T-helper 2 cell (primary cell): ENCODE measurements at regions not wholly inside any gene's neighbourhood (a gene's known extent, or its start where the extent isn't known, plus 50 kb on each side); places are given as distances from the start of the nearest gene placed in this dataset.

ENCODE experiments used
- DNase-seq, 5 experiments: peaks; one replicate each; pipeline versions ENCODE4 v3.0.0 to v3.0.0-alpha.2; 2012 to 2022

DNA sequence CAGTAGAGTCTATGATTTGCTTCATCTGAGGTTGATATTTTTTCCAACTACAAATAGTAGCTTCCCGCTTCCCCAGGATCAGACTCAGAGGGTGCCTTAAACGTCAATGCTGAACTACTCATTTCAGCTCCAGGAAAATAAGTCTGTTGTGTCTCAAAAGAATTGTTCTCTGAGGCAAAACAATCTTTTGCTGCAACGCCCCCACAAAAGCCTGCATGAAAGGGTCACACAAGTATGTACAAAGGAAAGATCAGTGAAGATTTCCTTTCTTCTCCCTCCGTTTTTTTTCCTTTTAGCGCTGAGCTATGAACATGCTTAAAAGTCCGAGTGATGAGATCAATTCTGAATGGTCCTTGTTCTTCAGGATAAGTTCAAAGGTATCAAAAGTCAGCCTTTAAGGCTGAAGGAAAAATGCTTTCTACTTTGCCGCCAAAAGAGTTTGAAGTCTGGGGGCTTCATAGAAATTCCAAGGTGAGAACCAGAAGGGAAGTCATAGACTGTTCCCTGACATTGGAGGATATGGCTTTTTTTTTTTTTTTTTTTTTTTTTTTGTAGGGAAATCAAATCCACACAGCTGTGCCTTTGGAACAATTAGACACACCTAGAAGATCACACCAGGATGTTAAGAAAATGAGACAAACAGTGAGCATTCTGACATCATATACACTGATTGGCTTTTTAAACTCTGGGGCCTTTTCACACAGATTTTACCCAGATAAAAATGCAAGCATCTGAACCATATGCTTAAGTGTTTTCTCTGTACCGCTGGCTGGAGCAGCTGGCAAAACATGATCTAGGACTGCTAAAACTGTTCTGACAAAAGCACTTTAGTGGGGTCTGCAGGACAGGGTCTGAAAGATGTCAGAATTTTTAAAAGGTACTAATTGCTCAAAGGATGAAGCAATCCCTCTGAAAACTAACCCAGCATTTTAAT is 329.3 kb downstream of the ENC1 start:
- no peak for DNase-seq

GRCh38 chr5:74310386-74310785 is 330.1 kb downstream of the ENC1 start:
- no peak for DNase-seq

DNA sequence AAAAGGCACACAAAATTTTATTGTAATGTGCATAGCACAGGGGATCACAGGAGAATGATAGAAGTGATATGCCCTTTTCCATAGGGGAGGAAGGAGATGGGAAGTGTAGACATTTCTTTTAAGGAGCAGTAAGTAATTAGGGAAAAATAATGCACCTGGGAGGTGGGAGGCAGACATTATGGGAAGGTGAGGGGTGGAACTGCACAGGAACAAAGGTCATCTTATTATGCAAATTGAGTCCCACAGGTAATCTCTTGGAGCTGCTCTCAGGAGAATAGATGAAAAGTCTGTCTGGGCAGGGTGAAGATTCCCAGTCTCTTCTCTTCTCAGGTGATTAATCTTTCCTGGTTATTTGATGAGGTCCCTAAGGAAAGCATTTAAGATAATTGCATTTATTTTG is 331.5 kb downstream of the ENC1 start:
- DNase-seq: no peak

DNA sequence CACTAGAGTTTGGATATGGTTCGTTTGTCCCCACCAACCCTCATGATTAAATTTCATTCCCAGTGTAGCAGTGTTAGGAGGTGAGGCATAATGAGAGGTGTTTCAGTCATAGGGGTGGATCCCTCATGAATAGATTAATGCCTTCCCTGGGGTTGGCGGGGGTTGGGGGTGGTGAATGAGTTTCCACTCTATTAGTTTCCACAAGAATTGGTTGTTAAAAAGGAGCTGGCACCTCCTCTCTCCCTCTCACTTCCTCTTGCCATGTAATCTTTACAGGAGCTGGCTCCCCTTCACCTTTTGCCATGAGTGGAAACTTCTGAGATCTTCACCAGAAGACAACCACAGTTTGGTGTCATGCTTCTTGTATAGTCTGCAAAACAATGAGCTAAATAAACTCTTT is 333.7 kb downstream of the ENC1 start:
- DNase-seq: no peak

GRCh38 chr5:74304536-74304935 is 336.0 kb downstream of the ENC1 start:
- no peak for DNase-seq

DNA sequence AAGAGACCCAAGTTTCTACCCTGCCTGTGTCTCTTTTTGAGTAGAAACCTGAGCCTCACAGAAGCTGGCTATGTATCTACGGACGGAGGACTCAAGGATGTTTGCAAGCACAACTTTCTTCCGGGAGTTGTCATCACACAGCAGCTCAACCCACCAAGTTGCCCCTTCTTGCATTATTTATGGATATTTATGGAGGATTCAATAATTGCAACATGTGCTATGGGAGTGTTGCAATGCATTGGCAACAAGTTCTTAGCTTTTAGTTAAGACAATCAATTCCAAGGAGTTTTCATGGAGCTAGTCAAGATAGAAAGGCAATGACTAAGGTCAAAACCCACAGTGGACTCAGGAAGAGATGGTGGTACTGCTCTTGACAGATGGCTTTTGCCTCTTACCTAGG is 336.9 kb downstream of the ENC1 start:
- DNase-seq: no peak

DNA sequence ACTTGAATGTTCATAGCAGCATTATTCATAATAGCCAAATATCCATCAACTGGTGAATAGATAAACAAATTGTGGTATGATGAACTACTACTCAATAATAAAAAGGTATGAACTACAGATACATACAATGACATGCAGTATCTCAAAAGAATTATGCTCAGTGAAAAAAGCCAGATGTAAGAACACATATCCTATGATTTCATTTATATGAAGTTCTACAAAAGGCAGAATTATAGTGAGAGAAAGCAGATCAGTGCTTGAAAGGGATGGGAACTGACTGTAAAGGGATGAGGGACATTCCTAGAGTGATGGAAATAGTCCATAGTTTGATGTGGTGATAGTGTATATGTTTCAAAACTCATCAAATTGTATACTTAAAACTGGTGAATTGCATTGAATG is 339.0 kb downstream of the ENC1 start:
- no peak for DNase-seq

DNA sequence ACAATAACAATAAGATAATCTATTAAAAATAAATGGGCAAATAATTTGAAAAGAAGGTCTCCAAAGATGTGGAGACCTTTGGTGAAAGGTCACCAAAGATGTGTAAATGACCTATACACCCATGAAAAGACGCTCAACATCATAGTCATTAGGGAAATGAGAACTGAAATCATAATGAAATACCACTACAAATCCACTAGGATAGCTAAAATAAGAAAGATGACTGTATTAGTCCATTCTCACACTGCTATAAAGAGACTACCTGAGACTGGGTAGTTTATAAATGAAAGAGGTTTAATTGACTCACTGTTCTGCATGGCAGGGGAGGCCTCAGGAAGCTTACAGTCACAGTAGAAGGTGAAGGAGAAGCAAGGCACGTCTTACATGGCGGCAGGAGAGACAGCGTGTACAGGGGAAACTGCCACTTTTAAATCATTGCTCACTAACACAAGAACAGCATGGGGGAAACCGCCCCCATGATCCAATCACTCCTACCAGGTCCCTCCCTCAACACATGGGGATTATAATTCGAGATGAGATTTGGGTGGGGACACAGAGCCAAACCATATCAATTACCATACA is 339.6 kb downstream of the ENC1 start:
- no peak for DNase-seq

GRCh38 chr5:74299833-74300232 is 340.7 kb downstream of the ENC1 start:
- no peak for DNase-seq

DNA sequence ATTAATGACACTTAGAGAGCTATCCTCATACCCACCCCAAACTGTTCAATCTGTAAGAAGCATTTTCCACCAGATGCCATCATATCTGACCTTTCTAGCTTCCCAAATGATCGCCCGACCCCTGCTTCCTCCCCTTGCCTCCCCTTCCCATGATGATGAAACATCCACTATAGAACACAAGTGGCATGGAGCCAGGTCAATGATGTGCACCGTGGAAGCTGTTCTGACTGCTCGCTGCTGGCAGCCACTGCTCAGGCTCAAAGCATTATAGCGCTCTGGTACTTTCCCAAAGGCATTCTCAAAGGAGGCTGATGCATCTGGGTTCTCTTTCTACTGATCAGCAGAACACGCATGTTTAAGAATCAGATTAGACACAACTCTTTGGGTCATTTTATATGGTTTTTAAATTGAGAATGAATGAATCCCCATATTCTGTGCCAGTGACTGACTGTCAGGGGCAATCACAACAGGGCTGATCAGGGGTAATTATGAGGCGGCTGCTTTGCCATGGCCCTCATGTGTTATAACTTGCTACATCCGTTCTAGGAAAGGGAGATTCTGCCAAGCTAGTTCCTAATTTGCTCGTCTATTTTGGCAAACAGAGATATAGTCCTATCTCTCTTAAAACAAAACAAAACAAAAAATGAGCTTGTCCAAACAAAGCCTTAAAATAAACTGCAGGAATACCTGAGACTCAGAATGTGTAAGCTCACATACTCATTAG is 343.7 kb downstream of the ENC1 start:
- no peak for DNase-seq

- DNase-seq: no peak
These were observed 344.9 kb downstream of the ENC1 start for GRCh38 chr5:74295676-74296075.

- DNase-seq: no peak
These were observed 345.4 kb downstream of the ENC1 start for GRCh38 chr5:74295141-74295540.

DNA sequence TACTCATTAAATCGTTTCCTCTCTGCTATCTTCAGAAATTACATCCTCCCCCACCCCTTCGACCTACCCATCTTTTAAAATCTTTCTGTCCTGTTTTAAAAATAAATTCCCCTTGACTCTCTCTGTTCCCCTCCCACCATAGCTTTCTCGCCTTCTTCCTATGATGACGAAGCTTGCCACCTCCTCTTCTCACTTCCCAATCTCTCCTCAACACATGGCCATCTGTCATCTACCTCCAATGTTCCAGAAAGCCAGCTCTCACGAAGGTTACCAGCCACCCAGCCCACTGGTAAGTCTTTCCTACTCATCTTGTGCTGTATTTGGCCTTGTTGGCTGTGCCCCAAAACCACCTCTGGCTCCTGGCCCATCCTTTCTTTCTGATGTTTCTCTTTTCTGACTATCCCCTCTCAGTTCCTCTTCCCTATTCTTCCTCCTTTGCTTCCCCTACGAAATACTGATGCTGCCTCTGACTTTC is 346.3 kb downstream of the ENC1 start:
- no peak for DNase-seq

DNA sequence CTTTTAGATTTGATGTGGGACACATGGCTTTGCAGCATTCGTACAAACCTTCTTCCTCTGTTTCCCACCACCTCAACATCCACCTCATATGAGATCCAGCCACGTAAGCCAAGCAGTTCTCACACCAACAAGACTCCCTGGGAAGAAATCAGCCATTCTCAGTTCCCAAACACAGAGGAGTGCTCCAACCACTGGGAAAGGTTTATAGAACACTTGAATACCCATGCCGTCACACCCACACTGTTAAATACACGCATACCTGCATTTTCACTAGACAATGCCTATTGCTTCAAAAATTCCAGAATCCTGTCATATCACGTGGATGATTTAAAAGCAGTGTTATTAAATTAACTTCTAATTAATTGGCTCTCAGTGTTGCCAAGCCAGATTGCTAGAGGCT is 347.3 kb downstream of the ENC1 start:
- no peak for DNase-seq

GRCh38 chr5:74290634-74291241 is 349.8 kb downstream of the ENC1 start:
- DNase-seq: no peak

- DNase-seq: no peak
These were observed 350.8 kb downstream of the ENC1 start for GRCh38 chr5:74289691-74290090.

DNA sequence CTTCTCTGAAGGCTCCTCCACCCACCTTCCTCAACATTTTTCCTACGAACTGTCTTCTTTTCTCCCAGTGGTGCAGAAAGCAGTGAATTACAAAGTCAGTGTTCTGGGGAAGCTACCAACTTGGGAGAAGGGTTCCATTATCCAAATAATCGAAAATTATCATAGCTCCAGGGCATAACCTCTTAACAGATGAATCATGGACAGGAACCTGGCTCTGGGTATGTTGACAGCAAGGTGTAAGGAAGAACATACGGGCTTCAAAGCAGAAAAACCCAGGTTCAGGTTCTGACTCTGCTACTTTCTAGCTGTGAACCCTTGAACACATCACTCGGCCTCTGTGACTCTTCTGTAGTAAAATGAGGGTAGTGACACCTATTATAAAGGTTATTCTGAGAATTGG is 351.3 kb downstream of the ENC1 start:
- DNase-seq: no peak

DNA sequence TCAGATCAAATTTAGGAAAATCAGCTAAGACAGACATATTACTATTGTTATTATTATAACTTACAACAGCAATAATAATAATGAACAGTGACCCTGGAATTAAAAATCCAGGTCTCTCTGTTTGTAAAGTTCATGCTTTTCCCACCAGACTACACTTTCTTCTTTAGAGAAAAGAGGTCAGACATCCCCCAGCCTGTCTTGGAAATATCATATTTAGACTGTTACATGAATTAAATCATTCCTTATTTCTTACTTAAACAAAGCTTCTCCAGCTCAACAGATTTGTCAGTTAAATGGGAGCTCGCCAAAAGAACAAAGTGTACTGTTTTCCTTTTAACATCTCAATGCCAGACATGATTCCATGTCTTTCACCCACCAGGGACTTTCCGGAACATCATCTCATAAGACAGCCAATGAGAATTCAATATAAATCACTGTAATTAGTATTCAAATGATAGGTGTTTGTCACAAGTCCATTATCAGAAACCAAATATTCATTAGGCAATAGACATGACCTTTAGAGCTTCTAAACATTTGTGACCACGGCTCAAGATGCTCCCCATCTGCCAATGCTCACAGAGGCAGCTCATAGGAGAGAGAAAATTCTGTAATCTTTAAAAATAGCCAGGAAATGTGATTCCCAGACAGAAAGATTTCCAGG is 351.9 kb downstream of the ENC1 start:
- no peak for DNase-seq

GRCh38 chr5:74288038-74288437 is 352.5 kb downstream of the ENC1 start:
- DNase-seq: no peak

DNA sequence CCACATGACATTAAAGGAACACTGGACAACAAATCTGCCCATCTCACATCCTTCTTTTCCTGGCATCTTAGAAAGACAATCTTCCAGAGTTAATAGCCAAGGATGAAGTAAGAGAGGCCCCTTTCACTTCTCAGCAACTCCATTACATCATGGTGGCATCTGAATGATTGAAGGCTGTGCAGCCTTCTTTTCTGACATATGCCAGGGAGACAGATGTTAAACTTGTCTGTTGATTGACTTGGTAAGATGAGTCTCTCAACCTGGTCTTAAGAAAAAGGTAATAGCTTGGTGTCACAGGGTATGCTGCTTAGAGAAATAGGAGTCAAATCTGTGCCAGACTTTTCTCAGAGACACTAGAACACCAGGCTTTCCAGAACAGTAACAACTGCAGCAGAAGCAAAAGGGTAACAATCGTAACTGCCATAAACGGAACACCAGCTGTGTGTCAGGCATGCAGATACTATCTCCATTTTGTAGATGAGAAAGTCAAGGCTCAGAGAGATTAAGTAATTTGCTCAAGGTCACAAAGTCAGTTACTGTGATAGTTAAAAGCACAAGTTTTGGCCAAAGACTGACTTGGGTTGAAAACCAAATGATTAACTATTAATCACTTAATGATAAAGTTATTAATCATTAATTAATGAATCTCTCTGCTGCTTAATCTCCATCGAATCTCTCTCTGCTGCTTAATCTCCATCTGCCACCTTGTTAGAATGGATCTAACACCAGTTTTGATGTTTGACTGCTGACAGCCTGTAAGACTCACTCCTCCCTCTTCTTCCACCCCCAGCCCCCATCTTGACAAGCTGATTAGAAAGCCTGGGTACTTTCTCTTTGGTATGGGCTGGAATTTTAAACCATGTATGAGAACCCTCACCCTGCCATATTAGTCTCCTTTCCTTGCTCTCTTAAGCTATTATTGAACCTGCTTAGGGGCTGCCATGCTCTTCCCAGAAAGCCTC is 353.5 kb downstream of the ENC1 start:
- DNase-seq: no peak

GRCh38 chr5:74285675-74286280 is 354.8 kb downstream of the ENC1 start:
- no peak for DNase-seq
